ENCODE measurements at regions not wholly inside any gene's neighbourhood (a gene's known extent, or its start where the extent isn't known, plus 50 kb on each side); places are given as distances from the start of the nearest gene placed in this dataset.
A peak's percentile ranks its signal among the peaks of the same experiment; 100 is the strongest.

DNA sequence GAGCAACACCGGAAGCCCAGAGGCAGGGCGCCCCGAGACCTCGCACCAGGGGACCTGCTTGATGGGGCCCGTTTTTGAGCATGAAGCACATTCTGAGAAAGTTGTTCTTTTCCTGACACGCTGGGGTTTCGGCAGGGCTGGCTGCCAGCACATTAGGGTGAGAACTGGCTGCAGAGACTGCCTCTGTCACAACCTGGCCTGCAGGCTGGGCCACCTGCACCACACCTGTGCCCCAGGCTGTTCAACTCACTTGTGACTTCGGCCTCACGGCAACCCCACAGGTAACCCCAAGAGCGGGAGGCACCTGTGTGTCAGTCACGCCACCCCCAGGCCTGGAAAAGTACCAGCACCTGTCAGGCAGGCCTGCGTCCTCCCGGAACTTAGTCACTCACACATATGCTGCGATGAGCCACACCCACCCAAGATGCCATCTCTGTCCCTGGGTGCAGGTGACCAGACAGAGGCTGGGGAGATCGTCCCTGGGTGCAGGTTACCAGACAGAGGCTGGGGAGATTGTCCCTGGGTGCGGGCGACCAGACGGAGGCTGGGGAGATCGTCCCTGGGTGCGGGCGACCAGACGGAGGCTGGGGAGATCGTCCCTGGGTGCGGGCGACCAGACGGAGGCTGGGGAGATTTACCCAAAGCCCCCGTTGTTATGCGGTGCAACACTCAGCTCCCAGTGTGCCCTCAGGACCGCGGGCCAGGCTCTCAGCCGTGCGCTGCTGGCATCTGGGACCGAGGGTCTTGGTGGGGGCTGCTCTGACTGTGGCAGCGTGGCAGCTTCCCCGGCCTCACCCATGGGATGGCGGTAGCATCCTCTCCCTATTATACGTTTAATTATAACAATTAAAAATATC, 82.5 kb upstream of the BHLHE23 start:
- TF ChIP-seq, protein P1, sequence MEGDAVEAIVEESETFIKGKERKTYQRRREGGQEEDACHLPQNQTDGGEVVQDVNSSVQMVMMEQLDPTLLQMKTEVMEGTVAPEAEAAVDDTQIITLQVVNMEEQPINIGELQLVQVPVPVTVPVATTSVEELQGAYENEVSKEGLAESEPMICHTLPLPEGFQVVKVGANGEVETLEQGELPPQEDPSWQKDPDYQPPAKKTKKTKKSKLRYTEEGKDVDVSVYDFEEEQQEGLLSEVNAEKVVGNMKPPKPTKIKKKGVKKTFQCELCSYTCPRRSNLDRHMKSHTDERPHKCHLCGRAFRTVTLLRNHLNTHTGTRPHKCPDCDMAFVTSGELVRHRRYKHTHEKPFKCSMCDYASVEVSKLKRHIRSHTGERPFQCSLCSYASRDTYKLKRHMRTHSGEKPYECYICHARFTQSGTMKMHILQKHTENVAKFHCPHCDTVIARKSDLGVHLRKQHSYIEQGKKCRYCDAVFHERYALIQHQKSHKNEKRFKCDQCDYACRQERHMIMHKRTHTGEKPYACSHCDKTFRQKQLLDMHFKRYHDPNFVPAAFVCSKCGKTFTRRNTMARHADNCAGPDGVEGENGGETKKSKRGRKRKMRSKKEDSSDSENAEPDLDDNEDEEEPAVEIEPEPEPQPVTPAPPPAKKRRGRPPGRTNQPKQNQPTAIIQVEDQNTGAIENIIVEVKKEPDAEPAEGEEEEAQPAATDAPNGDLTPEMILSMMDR (conservative IDR thresholded peaks at IDR 0.05; ENCODE audit: low read depth, low read length) = peak; percentile 28; the same call in 1 of the 2 replicates
- TF ChIP-seq EZH2 (IDR thresholded peaks at IDR 0.05; ENCODE audit: low read length, unreplicated experiment) = no peak
- TF ChIP-seq EZH2phosphoT487 (IDR thresholded peaks at IDR 0.05; ENCODE audit: borderline replicate concordance, low read length) = no peak

Data from PC-3 (cell line).